NCI-H748 treated with DMSO at 0.1 percent for 48 hours (cell line): ENCODE measurements at regions not wholly inside any gene's neighbourhood (a gene's known extent, or its start where the extent isn't known, plus 50 kb on each side); places are given as distances from the start of the nearest gene placed in this dataset.

Experiments used
- DNase-seq: peaks from one replicate; lab custom pipeline; 2025; lab: John Stamatoyannopoulos, UW

GRCh38 chr18:78601349-78601748, 378.3 kb upstream of the SALL3 start:
- DNase-seq, result no peak

- no peak for DNase-seq
Observed at GRCh38 chr18:78601923-78602322, 377.7 kb upstream of the SALL3 start.

- DNase-seq, result no peak
Observed at GRCh38 chr18:78602430-78602829, 377.2 kb upstream of the SALL3 start.

DNA sequence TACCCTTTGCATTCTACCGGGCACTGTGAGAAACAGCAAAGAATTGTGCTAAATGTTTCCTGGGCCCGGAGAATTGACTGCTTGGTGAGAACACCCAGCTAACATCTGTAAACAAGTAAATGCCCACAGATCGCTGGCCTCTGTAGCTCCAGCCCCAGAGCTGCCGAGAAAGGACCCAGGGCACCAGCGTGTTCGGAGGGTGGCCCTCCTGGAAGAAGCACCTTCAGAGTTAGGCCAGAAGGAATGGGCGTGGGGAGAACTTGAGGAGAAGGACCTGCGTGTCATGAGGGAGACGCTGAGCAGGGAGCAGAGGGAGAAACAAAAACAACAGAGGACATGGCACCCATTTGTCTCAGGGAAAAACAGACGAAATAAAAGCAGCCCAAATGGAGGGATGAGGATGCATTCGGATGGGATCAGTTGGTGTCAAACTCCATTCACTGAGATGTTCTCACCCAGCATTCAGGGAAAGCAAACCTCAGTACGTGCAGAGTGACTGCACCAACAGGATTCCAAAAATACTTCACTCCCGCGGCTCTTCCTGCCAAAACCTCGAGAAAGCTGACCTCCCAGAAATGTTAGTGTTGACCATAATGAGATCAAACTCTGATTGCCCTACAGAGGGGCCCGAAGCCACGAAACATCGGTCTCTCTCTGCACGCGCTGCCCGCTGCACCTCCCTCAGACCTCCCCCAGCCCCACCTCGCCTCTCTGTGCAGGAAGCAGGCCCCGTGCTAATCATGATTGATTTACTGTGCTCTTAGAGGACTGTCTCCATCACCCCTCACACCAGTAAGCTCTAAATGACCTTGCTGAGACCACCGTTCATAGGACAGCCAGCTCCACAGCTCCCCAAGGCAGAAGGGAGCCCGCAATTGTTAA, 376.3 kb upstream of the SALL3 start:
- DNase-seq, result no peak

GRCh38 chr18:78605255-78605654, 374.4 kb upstream of the SALL3 start:
- no peak for DNase-seq

GRCh38 chr18:78607221-78607620, 372.4 kb upstream of the SALL3 start:
- no peak for DNase-seq

DNA sequence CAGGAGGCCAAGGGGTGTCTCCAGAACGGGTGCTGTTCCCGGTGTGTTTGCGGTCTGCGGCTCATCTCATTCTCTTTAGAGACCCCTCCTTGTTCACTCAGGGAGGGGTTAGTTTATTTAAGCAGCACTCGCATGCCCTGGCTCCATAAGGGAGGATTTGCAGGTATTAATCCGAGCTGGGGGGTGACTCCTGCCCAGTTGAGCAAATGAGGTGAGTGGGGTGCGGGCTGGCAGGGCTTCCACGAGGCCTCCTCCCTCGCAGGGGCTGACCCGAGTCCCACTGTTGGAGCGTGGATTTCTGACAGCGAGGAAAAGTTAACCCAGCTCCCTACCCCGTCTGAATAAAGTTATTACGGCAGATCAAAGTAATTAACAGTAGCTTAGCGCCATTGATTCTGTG, 371.8 kb upstream of the SALL3 start:
- no peak for DNase-seq

DNA sequence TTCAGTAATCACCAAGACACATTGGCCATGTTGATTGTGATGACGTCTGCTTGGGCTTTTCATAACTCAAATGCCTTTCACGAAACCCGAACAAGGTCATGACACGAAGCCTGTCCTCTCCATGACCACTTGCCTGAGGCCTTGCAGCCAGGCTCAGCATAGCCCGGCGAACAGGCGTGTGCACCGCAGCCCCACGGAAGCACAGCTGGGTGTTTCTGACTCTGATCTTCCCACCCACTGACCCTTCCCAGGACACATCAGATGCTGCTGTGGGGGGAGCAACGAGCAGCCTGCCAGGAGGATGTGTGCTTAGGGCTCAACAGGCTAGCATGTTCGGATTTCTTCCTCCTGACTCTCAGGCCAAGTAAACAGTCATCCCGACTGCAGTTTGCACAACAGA, 369.4 kb upstream of the SALL3 start:
- DNase-seq, result no peak

- DNase-seq, result no peak
Observed at GRCh38 chr18:78611201-78611800, 368.3 kb upstream of the SALL3 start.

DNA sequence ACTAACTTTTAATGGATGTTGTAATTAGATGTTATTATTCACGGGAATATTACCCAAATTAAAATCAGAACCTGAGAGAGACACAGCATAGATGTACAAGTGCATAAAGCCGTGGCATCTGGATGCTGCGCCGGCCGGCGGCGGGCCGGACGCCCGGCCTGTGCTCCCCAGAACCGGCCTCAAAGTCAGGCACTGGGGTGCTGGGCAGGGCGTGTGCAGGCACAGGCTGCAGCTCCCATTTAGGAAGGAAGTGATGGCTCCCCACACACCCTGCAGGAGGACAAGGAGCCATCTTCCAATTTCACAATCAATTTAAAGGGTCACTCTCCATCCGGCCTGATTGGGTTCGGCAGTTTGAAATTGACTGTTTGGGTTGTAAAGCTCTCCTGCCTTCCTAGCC, 367.7 kb upstream of the SALL3 start:
- no peak for DNase-seq

DNA sequence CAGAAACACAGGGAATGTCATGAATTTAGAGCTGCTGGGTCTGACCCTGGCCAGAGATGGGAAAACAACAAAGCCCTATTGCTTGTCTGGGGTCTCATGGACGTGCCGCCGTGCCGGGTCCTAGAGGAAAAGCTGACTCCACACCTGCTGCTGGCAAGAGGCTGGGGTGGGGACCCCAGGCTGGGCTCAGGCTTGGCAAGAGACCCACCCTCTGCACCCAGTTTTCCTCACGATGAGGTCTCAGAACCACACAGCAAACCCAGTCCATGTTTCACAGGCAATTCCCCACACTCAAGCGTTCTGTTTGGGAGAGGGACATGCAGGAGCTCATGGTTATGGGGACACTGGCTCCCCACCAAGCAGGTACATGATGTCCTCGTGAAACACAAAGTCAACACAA, 367.3 kb upstream of the SALL3 start:
- no peak for DNase-seq

DNA sequence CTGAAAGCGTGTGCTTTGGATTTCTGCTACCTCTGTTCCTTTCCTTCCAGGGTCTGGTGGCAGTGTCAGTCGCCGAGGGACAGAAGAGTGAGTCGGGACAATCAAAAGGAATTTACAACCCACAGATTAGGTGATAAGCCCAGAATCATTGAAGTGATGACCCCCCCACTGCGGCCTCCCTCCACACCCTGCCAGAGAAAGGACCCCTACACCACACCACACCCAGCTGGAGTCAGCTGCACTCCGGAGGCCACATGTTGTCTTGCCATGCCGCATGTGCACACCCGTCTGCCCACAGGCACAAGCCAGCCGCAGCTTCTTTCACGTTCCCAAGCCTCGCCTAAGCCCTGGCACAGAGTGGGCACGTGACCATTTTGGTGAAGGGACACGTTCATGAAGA, 366.8 kb upstream of the SALL3 start:
- DNase-seq, result no peak

- DNase-seq, result no peak
Observed at GRCh38 chr18:78618726-78619125, 360.9 kb upstream of the SALL3 start.

GRCh38 chr18:78619854-78620253, 359.8 kb upstream of the SALL3 start:
- no peak for DNase-seq

GRCh38 chr18:78620326-78620725, 359.3 kb upstream of the SALL3 start:
- no peak for DNase-seq

GRCh38 chr18:78621141-78621755, 358.4 kb upstream of the SALL3 start:
- DNase-seq, result no peak

- no peak for DNase-seq
Observed at GRCh38 chr18:78622251-78622906, 357.2 kb upstream of the SALL3 start.

DNA sequence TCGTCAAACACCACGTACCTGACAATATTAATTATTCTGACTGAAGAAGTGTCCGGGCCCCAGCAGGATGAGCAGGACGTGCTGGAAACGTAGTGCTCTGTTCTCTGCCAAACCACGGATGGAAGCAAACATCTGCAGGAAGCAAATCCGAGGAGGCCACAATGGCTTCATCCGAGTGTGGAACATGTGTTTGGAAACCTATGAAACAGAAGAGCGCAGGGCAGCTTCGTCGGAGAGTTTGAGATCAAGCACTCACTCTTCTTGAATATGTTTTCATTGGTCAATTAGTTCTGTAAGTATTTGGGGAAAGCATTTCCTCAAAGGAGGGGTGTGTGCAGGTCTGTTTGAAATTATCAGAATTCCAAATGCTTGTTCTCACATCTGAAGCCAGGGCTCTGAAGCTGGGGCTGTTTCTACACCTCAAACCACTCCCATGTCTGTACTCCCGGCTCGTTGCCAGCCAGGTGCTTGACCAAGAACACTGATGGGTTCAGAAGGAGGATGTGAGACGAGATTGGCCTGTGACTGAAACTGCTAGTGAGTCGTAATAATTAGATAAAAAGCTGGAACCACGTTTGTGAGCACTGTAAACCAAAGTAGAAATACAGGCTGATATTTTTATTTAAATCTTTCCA, 356.6 kb upstream of the SALL3 start:
- no peak for DNase-seq

DNA sequence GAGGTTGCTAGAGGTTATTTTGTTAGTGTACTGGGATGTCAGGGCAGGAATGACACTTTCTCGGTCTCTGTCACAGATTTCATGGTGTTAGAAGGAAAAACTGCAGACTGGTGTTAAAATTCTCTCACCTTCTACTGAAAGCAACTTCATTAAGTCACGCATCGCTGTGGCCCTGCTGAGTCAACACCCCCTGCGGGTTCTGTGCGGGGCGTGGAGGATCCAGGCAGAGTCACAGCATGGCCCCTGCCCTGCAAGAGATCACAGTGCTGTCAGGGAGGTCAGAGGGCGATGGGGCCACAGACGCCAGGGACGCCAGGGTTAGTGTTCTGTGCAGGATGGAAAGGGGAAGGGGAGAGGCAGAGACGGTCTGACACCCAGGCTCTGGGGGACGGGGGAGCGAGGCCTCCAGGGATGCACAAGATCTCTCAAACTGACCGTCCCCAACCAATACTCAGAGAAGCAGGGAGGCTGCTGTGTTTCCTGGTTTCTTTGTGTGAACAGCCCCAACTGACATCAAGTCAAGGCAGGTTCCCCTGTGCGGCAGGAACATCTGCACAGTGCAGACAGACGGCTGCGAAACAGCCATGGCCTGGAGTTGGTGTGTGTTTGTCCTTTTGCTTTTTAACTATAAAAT, 354.9 kb upstream of the SALL3 start:
- no peak for DNase-seq

DNA sequence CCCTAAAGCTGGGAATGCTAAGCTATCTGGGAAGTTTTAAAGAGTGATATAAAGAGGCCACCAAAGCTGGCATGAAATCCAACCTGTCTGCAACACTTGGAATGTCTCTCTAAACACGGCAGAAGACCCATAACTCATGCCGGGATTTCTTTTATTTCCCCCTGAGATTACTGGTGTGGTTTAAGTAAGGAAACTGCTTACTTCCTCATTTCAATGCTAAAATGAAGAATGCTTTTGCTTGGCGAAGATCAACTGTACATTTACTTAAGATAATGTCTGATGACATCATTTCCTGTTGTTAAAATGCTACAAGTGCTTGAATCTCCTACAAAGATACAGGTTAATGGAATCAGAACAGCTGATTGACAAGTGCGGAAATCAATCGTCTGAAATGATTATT, 353.8 kb upstream of the SALL3 start:
- DNase-seq, result no peak

DNA sequence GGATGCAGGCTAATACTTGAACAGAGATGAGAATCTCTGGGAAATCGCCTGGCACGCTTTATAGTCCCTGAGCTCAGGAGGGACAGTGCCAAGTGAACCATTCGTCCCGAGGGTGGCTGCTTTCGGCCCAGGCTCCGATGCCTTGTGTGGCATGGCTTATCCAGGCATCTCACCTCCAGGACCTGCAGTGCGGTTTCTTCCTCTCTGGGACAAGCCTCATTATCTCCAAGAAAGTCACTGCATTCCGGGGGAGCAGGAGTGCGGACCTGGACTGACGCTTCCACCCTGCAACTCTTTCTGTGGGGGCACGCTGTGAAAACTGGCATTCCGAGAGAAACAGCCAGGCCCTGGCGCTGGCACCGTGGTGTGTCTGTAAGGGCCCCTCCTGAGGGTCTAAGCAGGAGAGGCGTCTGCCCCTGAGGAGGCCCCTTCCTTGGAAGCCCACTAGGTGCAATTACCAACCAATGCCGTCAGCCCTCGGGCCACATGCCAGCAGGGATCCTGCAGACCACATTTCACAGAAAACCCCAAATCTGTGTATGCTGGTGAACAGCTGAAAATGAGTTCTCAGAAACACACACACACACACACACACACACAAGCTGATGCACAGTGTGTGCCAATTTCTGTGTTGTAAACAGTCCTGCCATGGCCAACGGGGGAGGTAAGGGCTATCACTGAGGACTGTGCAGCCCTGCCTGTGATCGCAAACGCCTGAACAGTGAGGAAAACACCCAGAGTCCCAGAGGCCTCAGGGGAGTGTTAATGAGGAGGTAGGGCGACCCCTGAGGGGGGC, 351.9 kb upstream of the SALL3 start:
- no peak for DNase-seq
